ENCODE measurements at regions not wholly inside any gene's neighbourhood (a gene's known extent, or its start where the extent isn't known, plus 50 kb on each side); places are given as distances from the start of the nearest gene placed in this dataset.

DNA sequence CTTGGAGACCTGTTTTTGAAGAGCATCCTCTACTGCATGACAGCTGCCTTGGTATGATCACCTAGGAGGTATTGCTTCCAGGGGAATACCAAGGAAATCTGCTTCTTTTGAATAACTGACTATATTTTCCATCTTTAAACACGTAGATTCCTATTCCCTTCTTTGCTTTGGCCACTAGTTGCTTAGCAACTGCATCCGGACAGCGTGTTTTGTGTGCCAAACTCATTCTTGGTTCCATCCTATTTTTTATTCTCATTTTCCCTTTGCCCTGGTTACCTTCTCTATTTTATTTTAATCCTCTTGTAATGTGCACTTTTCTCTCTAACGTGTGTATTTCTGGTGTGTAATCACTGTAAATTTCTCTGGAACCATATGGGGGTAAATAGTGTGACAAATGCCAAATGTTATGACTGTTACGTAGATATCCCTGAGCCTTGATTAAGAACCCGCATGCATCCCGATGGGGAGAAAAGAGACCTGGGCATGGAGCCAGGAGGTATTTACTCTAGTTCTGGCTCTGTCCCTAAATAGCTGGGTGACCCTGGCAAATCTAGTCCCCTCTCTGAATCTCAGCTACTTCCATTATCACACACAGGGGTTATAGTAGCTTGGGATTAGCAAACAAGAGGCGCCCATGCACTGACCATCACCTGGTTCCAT, 241.7 kb downstream of the MIAT start:
- no peak overlapping the region for H3K27ac ChIP-seq
- H3K4me3 ChIP-seq: no peak overlapping the region
- DNase-seq (ENCODE audit: low spot score): no peak
- intact Hi-C loops (cut with DNase I): no loop called here
- WGBS: 63% methylated on average over 8 of the region's 8 CpGs
- no peaks in the 10 kb centered on the region for H3K27me3 ChIP-seq (replicated peaks; ENCODE audit: insufficient read depth)
- no peaks in the 10 kb centered on the region for H3K4me1 ChIP-seq (replicated peaks)
- H3K36me3 ChIP-seq: no peaks in the 10 kb centered on the region
- H3K9me3 ChIP-seq: no peaks in the 10 kb centered on the region
- TF ChIP-seq, protein P1, sequence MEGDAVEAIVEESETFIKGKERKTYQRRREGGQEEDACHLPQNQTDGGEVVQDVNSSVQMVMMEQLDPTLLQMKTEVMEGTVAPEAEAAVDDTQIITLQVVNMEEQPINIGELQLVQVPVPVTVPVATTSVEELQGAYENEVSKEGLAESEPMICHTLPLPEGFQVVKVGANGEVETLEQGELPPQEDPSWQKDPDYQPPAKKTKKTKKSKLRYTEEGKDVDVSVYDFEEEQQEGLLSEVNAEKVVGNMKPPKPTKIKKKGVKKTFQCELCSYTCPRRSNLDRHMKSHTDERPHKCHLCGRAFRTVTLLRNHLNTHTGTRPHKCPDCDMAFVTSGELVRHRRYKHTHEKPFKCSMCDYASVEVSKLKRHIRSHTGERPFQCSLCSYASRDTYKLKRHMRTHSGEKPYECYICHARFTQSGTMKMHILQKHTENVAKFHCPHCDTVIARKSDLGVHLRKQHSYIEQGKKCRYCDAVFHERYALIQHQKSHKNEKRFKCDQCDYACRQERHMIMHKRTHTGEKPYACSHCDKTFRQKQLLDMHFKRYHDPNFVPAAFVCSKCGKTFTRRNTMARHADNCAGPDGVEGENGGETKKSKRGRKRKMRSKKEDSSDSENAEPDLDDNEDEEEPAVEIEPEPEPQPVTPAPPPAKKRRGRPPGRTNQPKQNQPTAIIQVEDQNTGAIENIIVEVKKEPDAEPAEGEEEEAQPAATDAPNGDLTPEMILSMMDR (IDR thresholded peaks at IDR 0.05): no peak
- TF ChIP-seq POLR2A (IDR thresholded peaks at IDR 0.05): no peak
- no peak for TF ChIP-seq POLR2AphosphoS5 (IDR thresholded peaks at IDR 0.05)

DNA sequence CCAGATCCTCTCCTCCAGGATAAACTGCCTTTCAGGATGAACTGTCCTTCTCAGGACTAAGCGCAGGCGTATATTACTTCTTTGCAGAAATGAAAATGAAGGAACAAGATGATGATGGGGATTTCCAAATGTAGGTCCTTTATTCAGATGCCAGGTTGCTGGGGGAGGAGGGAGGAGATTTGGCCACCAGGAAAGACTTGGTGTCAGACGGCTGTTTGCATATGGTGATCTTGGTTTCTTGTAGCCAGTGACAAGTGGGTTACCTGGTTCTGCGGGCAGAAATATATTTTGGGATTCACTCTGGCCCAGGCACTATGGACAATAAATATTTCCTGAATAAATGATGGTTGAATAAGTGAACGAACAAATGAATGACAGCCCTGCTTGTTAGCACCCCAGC, 243.4 kb downstream of the MIAT start:
- intact Hi-C loops (cut with DNase I): no loop called here

GRCh38 chr22:26901198-26901816, 243.9 kb downstream of the MIAT start:
- intact Hi-C loops (cut with DNase I): no loop called here
- Histone ChIP-seq H3K27me3 (replicated peaks; ENCODE audit: insufficient read depth) (no peaks in the 10 kb centered on the region), H3K27ac (no peak overlapping the region), H3K9me3 (no peaks in the 10 kb centered on the region), H3K36me3 (no peaks in the 10 kb centered on the region), H3K4me3 (no peak overlapping the region), H3K4me1 (replicated peaks) (no peaks in the 10 kb centered on the region)
- DNase-seq (ENCODE audit: low spot score): no peak
- TF ChIP-seq POLR2A (IDR thresholded peaks at IDR 0.05) (no peak), POLR2AphosphoS5 (IDR thresholded peaks at IDR 0.05) (no peak)
- TF ChIP-seq, protein P1 (IDR thresholded peaks at IDR 0.05): no peak
- 81% methylated on average over 20 of the region's 20 CpGs for WGBS

More for the DNA sequence above, 243.4 kb downstream of the MIAT start:
- no peak overlapping the region for H3K27ac ChIP-seq
- no peaks in the 10 kb centered on the region for H3K27me3 ChIP-seq (replicated peaks; ENCODE audit: insufficient read depth)
- H3K4me1 ChIP-seq (replicated peaks): no peaks in the 10 kb centered on the region
- no peak for TF ChIP-seq POLR2A (IDR thresholded peaks at IDR 0.05)
- TF ChIP-seq POLR2AphosphoS5 (IDR thresholded peaks at IDR 0.05): no peak
- TF ChIP-seq, protein P1 (IDR thresholded peaks at IDR 0.05): no peak
- no peaks in the 10 kb centered on the region for H3K36me3 ChIP-seq
- DNase-seq (ENCODE audit: low spot score): no peak
- WGBS: 61% methylated on average over 5 of the region's 5 CpGs
- H3K9me3 ChIP-seq: no peaks in the 10 kb centered on the region
- H3K4me3 ChIP-seq: no peak overlapping the region

DNA sequence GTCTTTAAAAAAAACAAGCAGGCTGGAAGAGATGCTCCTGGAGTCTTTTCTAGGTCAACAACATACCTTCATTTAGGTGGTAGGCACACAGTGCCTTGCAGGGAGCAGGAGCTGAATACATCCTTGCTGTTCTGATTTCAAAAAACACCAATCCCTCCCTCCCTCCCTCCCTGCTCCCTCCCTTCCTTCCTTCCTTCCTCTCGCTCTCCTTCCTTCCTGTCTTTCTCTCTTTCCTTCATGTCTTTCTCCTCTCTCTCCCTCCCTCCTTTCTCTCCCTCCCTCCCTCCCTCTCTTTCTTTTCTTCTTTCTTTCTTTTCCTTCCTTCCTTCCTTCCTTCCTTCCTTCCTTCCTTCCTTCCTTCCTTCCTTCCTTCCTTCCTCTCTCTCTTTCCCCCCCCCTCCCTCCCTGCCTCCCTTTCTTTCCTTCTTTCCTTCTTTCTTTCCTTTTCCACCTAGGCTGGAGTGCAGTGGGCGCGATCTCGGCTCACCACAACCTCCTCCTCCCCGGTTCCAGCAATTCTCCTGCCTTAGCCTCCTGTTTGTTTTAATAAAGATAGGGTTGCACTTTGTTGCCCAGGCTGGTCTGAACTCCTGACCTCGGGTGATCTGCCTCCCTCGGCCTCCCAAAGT, 245.1 kb downstream of the MIAT start:
- Histone ChIP-seq H3K4me1 (replicated peaks) (no peaks in the 10 kb centered on the region), H3K27me3 (replicated peaks; ENCODE audit: insufficient read depth) (no peaks in the 10 kb centered on the region), H3K9me3 (no peaks in the 10 kb centered on the region), H3K4me3 (no peak overlapping the region), H3K36me3 (no peaks in the 10 kb centered on the region), H3K27ac (no peak overlapping the region)
- TF ChIP-seq POLR2AphosphoS5 (IDR thresholded peaks at IDR 0.05) (no peak), POLR2A (IDR thresholded peaks at IDR 0.05) (no peak)
- TF ChIP-seq, protein P1 (IDR thresholded peaks at IDR 0.05): no peak
- 42% methylated on average over 7 of the region's 7 CpGs for WGBS
- intact Hi-C loops (cut with DNase I): no loop called here
- DNase-seq (ENCODE audit: low spot score): no peak

Data from prostate gland (tissue), 2 donors.